GM19468 (cell line): ENCODE measurements at regions not wholly inside any gene's neighbourhood (a gene's known extent, or its start where the extent isn't known, plus 50 kb on each side); places are given as distances from the start of the nearest gene placed in this dataset.

Experiments
- ATAC-seq: cut with Tn5 transposase; IDR thresholded peaks from one replicate; pipeline ENCODE4 v1.9.1; 2021; ENCODE audit warnings: mild to moderate bottlenecking, moderate library complexity, moderate number of reproducible peaks; ENCODE audit not compliant: unreplicated experiment; ENCODE audit errors: extremely low read depth

DNA sequence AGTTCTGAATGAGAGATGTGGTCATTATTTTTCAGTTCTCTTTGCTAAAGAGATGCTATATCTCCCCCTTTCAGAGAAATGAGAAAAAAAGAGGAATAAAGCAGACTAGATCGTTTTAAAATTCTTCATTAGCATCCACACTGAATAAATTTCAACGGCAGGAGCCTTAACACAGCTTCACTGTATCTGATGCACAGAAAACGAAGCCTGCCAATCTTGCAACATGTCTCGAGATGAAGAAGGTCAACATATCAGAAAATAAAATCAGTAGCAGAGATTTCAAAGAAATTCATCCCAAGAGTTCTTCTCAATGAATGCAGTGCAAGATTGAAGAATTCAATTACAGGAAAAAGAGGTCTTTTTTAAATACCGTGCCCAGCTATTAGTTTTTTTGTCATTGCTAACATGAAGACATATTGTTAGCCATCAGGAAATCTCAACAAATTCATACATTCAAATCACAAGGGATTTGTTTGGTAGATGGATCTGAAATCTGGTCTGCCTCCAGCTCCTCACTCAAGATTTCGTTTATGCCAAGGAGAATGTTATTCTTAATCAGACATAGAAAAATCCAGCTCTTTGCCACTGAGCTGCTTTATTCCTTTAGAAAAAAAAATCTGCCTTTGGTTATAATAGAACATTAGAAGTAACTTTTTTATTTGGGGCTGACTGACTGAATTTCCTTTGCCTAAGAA, 76.4 kb upstream of the DAB1 start:
- ATAC-seq: no peak

DNA sequence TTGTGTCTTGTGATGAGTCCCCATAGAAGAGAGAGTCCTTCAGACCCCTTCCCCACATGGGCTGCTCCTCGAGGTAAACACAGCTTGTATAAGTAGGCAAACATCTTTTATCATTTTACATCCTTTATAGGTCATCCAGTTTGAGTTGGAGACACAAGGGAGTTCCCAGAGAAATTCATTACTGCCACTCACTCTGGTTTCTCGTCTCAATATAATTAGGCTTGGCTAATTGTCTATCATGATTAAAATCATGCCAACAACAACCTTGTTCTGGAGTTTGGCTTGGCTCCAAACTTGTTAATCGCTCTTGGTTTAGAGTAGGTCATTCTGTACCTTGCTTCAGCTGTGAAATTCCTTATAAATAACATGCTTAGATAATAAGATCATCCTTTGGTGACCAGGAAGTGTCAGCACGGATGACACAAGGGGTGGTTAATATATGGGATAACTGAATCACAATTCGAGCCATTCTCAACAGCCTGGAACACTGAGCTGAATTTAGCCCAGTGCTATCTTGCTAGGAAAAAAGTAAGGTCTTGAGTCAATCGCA, 70.7 kb upstream of the DAB1 start:
- no peak for ATAC-seq

DNA sequence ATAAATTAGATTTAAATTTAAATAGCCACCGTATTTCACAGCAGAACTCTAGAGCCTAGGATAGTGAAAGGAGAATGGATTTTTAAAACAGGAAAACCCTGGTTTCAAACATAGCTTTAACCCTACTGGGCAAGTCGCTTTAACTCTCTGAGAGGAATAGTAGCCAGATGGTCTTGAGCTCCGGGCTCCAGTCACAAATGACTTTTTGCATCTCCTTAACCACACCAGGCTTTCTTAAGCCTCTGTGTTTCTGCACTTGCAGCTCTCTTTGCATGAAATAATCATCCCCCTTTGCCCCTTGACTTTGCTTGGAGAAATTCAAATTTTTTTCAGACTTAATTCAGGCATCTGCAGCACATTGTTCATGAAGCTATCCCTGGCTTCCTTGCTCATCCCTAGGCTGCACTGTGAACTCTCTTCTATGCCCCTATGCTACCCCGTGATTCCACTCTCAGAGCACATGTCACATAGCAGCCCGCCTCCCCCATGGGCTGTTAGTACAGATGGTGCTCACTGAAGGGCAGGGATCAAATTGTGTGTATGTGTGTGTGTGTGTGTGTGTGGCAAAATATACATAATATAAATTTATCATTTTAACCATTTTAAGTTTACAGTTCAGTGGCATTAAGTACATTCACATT, 68.8 kb upstream of the DAB1 start:
- no peak for ATAC-seq

DNA sequence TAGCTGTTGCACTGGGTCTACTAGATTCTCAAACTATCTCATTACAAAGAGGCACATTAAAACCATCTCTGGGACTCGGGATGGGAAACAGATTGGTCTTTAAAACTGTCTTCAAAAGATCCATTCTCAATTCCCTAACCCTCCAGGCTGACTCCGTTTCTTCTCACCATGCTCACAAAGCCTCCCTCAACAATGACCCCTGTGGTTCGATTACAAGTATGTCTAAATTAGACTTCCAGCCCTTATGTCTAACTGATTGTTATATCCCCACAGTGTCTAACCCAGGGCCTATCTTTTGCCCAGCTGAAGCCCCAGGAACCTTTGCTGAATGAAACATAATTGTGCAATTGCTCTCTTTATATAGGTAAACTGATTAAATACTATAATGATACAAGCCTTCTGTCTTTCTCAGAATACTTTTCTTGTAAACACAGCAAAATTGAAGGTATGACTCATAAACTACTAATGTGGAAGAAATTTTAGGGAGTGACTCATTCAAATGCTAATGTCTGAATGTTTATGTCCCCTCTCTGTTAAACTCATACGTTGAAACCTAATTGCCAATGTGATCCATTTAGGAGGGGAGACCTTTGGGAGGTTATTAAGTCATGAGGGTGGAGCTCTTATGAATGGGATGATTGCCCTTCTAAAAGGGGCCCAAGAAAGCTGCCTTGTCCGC, 65.6 kb upstream of the DAB1 start:
- ATAC-seq: no peak

DNA sequence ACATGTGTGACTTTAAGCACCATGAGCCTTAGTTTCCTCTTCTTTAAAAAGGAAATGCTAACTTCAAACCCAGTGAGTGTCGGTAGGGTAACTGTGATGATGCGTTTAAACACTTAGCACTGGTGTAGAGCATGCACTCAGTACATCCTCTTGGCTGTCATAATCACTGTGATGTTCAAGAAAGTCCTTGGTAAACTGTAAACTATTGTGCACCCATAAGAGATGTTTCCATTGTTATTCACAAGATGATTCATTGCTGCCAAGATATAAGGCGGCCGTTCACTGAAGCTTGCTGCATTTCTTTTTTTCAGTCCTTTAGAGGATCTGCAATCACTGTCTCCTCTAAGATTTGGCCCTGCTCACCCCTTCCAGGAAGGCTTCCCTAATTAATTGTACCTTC, 61.8 kb upstream of the DAB1 start:
- no peak for ATAC-seq

DNA sequence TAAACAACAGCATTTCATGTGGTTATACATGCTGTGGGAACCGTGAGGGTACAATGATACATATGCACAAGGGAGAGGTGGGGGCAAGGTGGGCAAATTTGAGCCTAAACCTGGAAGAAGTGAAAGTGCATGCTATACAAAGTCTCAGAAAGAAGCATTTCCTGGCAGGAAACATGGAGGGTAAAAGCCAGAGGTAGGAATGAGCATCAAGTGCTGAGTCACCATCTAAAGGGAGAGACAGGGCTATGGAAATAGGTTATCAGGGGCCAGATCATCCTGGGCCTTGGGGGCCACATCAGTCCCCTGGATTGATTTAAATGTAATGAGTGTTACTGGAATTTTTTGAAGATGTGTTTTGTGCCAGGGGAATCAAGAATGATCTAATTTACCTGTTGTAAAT, 60.1 kb upstream of the DAB1 start:
- ATAC-seq: no peak

DNA sequence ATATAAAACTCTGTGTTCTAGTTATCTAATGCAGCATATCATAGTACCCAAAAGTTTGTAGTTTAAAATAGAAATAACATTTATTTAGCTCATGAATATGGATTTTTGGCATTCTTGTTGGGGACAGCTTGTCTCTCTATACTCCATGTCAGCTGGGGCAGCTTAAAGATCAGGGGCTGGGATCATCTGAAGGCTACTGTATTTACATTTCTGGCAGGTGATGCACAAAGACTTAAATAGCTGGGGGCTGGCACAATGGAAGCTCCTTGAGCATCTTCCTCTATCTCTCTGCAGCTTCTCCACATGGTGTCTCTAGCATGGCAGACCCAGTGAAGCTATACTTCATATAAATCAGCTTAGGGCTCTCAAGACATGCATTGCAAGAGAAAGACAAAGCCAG, 55.6 kb upstream of the DAB1 start:
- no peak for ATAC-seq

DNA sequence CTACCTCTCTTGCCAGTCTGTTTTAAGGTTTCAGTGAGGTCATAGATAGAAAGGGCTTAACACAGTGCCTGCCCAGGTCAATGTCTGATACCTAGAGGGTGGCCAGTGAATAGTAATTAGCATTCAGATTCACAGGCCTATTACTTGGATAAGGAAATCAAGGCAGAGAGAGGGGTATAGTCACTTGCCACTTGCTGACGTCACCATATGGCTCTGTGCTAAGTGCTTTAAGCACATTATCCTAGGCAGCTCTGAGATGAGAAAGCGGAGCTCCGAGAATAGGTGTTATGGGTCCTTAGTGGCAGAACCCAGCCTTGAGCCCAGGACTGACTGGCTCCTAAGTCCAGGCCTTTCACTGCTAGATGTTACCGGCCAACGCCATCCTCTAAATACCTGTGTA, 51.5 kb upstream of the DAB1 start:
- no peak for ATAC-seq

DNA sequence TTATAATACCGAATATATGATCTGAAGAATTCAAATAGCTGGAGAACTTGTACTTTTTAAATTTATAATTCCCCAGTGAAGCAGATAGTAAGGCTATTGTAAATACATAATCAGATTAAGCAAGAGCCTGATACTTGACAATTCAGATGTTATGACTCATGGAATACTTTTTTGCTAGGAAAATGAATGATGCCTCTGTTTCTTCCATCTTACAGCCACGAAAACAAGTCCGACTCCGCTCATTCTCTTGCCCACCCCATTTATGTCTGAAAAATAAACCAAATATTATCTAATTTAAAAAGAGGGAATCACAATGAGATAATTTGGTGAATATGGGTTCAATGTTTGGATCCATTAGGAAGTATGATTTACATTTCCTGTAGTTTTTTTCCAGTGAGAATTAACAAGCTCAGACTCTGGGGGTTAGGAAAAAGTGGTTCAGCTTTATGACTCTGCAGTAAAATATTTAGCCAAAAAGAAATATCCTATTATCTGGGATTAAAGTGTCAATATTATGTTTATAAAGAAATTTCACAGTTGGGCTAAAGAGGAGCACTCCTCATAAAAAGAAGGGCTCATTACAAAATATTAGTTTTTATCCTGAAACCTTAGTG, 50.4 kb upstream of the DAB1 start:
- no peak for ATAC-seq
